Brain microvascular endothelial cell (primary cell): ENCODE measurements at regions not wholly inside any gene's neighbourhood (a gene's known extent, or its start where the extent isn't known, plus 50 kb on each side); places are given as distances from the start of the nearest gene placed in this dataset.

Experiments
- DNase-seq: peaks from one replicate; pipeline ENCODE4 v3.0.0-alpha.2; 2020
- H3K27ac ChIP-seq: fragments of 250-450 bp; sonication (Bioruptor Pico); 2 replicates; pipeline ENCODE4 v1.5.1; 2020; ENCODE audit warnings: mild to moderate bottlenecking, moderate library complexity
- H3K27me3 ChIP-seq: fragments of 250-450 bp; sonication (Bioruptor Pico); replicated peaks from 2 replicates; pipeline ENCODE4 v1.5.1; 2020; ENCODE audit warnings: mild to moderate bottlenecking
- H3K36me3 ChIP-seq: fragments of 250-450 bp; sonication (Bioruptor Pico); replicated peaks from 2 replicates; pipeline ENCODE4 v1.5.1; 2020; ENCODE audit warnings: mild to moderate bottlenecking
- H3K4me3 ChIP-seq: 2 replicates; pipeline ENCODE4 v1.5.1; 2011; ENCODE audit warnings: low read depth, mild to moderate bottlenecking, control low read depth, low read length, moderate library complexity
- CTCF ChIP-seq: IDR thresholded peaks from 2 replicates; pipeline ENCODE4 v1.5.1; 2011; ENCODE audit warnings: low read depth, mild to moderate bottlenecking, moderate library complexity, low read length, control low read depth, inconsistent platforms; ENCODE audit errors: missing control alignments
- in situ Hi-C: cut with HindIII; loops from 2 replicates; pipeline ENCODE4 v1.10.0; 2017; ENCODE audit warnings: low sequenced_read_pairs, low pct_ligation_motif_present

GRCh38 chr10:24793648-24794379 lies 70.1 kb upstream of the ARHGAP21 start:
- Histone ChIP-seq H3K27ac (no peak overlapping the region), H3K27me3 (no peaks in the 10 kb centered on the region), H3K4me3 (no peak overlapping the region), H3K36me3 (no peaks in the 10 kb centered on the region)
- no peak for TF ChIP-seq CTCF
- in situ Hi-C loops = no loop called here
- peak; percentile 33 for DNase-seq

GRCh38 chr10:24792638-24793037 lies 69.0 kb upstream of the ARHGAP21 start:
- DNase-seq = no peak
- no peak for TF ChIP-seq CTCF
- in situ Hi-C loops = no loop called here
- Histone ChIP-seq H3K27ac (no peak overlapping the region), H3K4me3 (no peak overlapping the region), H3K36me3 (no peaks in the 10 kb centered on the region), H3K27me3 (no peaks in the 10 kb centered on the region)

- Histone ChIP-seq H3K27me3 (no peaks in the 10 kb centered on the region), H3K4me3 (no peak overlapping the region), H3K36me3 (no peaks in the 10 kb centered on the region), H3K27ac (no peak overlapping the region)
- no peak for TF ChIP-seq CTCF
- in situ Hi-C loops = no loop called here
- no peak for DNase-seq
These were observed 67.5 kb upstream of the ARHGAP21 start for GRCh38 chr10:24791084-24791726.

- Histone ChIP-seq H3K27me3 (no peaks in the 10 kb centered on the region), H3K36me3 (no peaks in the 10 kb centered on the region), H3K27ac (no peak overlapping the region), H3K4me3 (no peak overlapping the region)
- DNase-seq = no peak
- no peak for TF ChIP-seq CTCF
- in situ Hi-C loops = no loop called here
These were observed 66.9 kb upstream of the ARHGAP21 start for GRCh38 chr10:24790599-24790998.

GRCh38 chr10:24790073-24790472 lies 66.4 kb upstream of the ARHGAP21 start:
- in situ Hi-C loops = no loop called here
- no peak overlapping the region for H3K27ac ChIP-seq
- no peak for TF ChIP-seq CTCF
- no peaks in the 10 kb centered on the region for H3K27me3 ChIP-seq
- no peaks in the 10 kb centered on the region for H3K36me3 ChIP-seq
- DNase-seq = no peak
- no peak overlapping the region for H3K4me3 ChIP-seq

- no peak for TF ChIP-seq CTCF
- no peak overlapping the region for H3K27ac ChIP-seq
- no peak overlapping the region for H3K4me3 ChIP-seq
- in situ Hi-C loops = no loop called here
- no peaks in the 10 kb centered on the region for H3K27me3 ChIP-seq
- no peaks in the 10 kb centered on the region for H3K36me3 ChIP-seq
- DNase-seq = no peak
These were observed 61.2 kb upstream of the ARHGAP21 start for GRCh38 chr10:24784923-24785322.
